ENCODE measurements at regions not wholly inside any gene's neighbourhood (a gene's known extent, or its start where the extent isn't known, plus 50 kb on each side); places are given as distances from the start of the nearest gene placed in this dataset.

GRCh38 chr6:40906759-40907158 is 132.3 kb downstream of the UNC5CL start:
- no peak for DNase-seq

GRCh38 chr6:40904583-40905194 is 134.3 kb downstream of the UNC5CL start:
- DNase-seq = no peak

GRCh38 chr6:40903456-40903855 is 135.6 kb downstream of the UNC5CL start:
- DNase-seq = no peak

- no peak for DNase-seq
These were observed 137.5 kb downstream of the UNC5CL start for GRCh38 chr6:40901322-40902055.

- DNase-seq = no peak
These were observed 138.2 kb downstream of the UNC5CL start for GRCh38 chr6:40900791-40901190.

GRCh38 chr6:40899684-40900155 is 139.3 kb downstream of the UNC5CL start:
- no peak for DNase-seq

GRCh38 chr6:40898073-40898472 is 140.9 kb downstream of the UNC5CL start:
- DNase-seq = no peak

GRCh38 chr6:40897390-40898003 is 141.5 kb downstream of the UNC5CL start:
- no peak for DNase-seq

GRCh38 chr6:40896696-40897095 is 142.3 kb downstream of the UNC5CL start:
- no peak for DNase-seq

GRCh38 chr6:40894962-40895799 is 143.8 kb downstream of the UNC5CL start:
- DNase-seq = no peak

- DNase-seq = no peak
These were observed 146.0 kb downstream of the UNC5CL start for GRCh38 chr6:40893021-40893420.

- no peak for DNase-seq
These were observed 146.8 kb downstream of the UNC5CL start for GRCh38 chr6:40892223-40892622.

- DNase-seq = no peak
These were observed 147.3 kb downstream of the UNC5CL start for GRCh38 chr6:40891686-40892085.

GRCh38 chr6:40891131-40891530 is 147.9 kb downstream of the UNC5CL start:
- no peak for DNase-seq

- no peak for DNase-seq
These were observed 149.7 kb downstream of the UNC5CL start for GRCh38 chr6:40889137-40889832.

GRCh38 chr6:40888456-40888990 is 150.5 kb downstream of the UNC5CL start:
- DNase-seq = no peak

- no peak for DNase-seq
These were observed 151.2 kb downstream of the UNC5CL start for GRCh38 chr6:40887792-40888340.

- DNase-seq = no peak
These were observed 151.8 kb downstream of the UNC5CL start for GRCh38 chr6:40887079-40887791.

- DNase-seq = no peak
These were observed 153.8 kb downstream of the UNC5CL start for GRCh38 chr6:40885139-40885774.

- DNase-seq = no peak
These were observed 156.6 kb downstream of the UNC5CL start for GRCh38 chr6:40882323-40882997.
